AG04450 (cell line): ENCODE measurements at regions not wholly inside any gene's neighbourhood (a gene's known extent, or its start where the extent isn't known, plus 50 kb on each side); places are given as distances from the start of the nearest gene placed in this dataset.

Experiments
- CTCF ChIA-PET: fragments of 300-600, 350-600 bp; formaldehyde crosslinking; extraction: SDS; loops from one replicate; lab custom pipeline; 2022; ENCODE audit warnings: antibody characterized with exemption, inconsistent platforms; lab: Charles Lee
- POLR2A ChIA-PET: fragments of 350-600 bp; formaldehyde crosslinking; extraction: SDS; loops from one replicate; lab custom pipeline; 2021; ENCODE audit warnings: antibody characterized with exemption, inconsistent platforms; lab: Yijun Ruan, JAX
- DNase-seq: peaks from one replicate; pipeline ENCODE4 v3.0.0-alpha.2; 2011; ENCODE audit warnings: low read depth, low spot score
- H3K27ac ChIP-seq: one replicate; pipeline ENCODE4 v1.5.1; 2012; ENCODE audit warnings: low read depth, low read length, control low read depth
- H3K27me3 ChIP-seq: one replicate; pipeline ENCODE4 v1.6.0; 2012; ENCODE audit warnings: low read length; ENCODE audit not compliant: control insufficient read depth, insufficient read depth
- H3K4me3 ChIP-seq: 2 replicates; pipeline ENCODE4 v1.5.1; 2011; ENCODE audit warnings: mild to moderate bottlenecking, low read depth, low read length, control low read depth
- H3K9me3 ChIP-seq: 2 replicates; pipeline ENCODE4 v1.5.1; 2012; ENCODE audit warnings: low read length; ENCODE audit not compliant: control insufficient read depth, insufficient read depth
- CTCF ChIP-seq: IDR thresholded peaks from 2 replicates; pipeline ENCODE4 v1.5.1; 2011; ENCODE audit warnings: low read depth, low read length, control low read depth, inconsistent platforms

- ChIA-PET POLR2A (no interaction called here), CTCF (no interaction called here)
- no peak for DNase-seq
- no peak for TF ChIP-seq CTCF
- H3K27ac ChIP-seq, result no peak overlapping the region
- H3K9me3 ChIP-seq, result peaks cover 64% of the 10 kb centered on the region
- H3K27me3 ChIP-seq, result no peaks in the 10 kb centered on the region
- H3K4me3 ChIP-seq, result no peak overlapping the region
Observed at GRCh38 chr1:4590756-4591155, 63.7 kb upstream of the AJAP1 start.

- no peak for TF ChIP-seq CTCF
- POLR2A ChIA-PET, result no interaction called here
- CTCF ChIA-PET, result no interaction called here
- Histone ChIP-seq H3K27ac (no peak overlapping the region), H3K4me3 (no peak overlapping the region), H3K9me3 (peaks cover 64% of the 10 kb centered on the region), H3K27me3 (no peaks in the 10 kb centered on the region)
- DNase-seq, result no peak
Observed at GRCh38 chr1:4591926-4592325, 62.5 kb upstream of the AJAP1 start.

GRCh38 chr1:4593106-4593505, 61.3 kb upstream of the AJAP1 start:
- no peak for TF ChIP-seq CTCF
- no peak overlapping the region for H3K27ac ChIP-seq
- POLR2A ChIA-PET, result no interaction called here
- H3K9me3 ChIP-seq, result peaks cover 63% of the 10 kb centered on the region
- CTCF ChIA-PET, result no interaction called here
- no peak overlapping the region for H3K4me3 ChIP-seq
- no peak for DNase-seq
- H3K27me3 ChIP-seq, result no peaks in the 10 kb centered on the region

- CTCF ChIA-PET, result no interaction called here
- POLR2A ChIA-PET, result no interaction called here
- Histone ChIP-seq H3K27ac (no peak overlapping the region), H3K9me3 (peaks cover 76% of the 10 kb centered on the region), H3K4me3 (no peak overlapping the region), H3K27me3 (no peaks in the 10 kb centered on the region)
- no peak for TF ChIP-seq CTCF
- no peak for DNase-seq
Observed at GRCh38 chr1:4594286-4594991, 60.0 kb upstream of the AJAP1 start.

GRCh38 chr1:4595341-4596225, 58.8 kb upstream of the AJAP1 start:
- CTCF ChIA-PET, result no interaction called here

More at GRCh38 chr1:4595341-4596225, 58.8 kb upstream of the AJAP1 start:
- H3K9me3 ChIP-seq, result peaks cover 83% of the 10 kb centered on the region
- POLR2A ChIA-PET, result no interaction called here
- no peak overlapping the region for H3K4me3 ChIP-seq
- H3K27me3 ChIP-seq, result no peaks in the 10 kb centered on the region
- no peak for DNase-seq
- H3K27ac ChIP-seq, result no peak overlapping the region
- no peak for TF ChIP-seq CTCF
